Keratinocyte (primary cell): ENCODE measurements at regions not wholly inside any gene's neighbourhood (a gene's known extent, or its start where the extent isn't known, plus 50 kb on each side); places are given as distances from the start of the nearest gene placed in this dataset.

Source experiments
- DNase-seq: peaks from one replicate; pipeline ENCODE4 v3.0.0-alpha.2; 2011; ENCODE audit warnings: low read depth, missing footprints, low spot score
- FAIRE-seq: peaks from 2 replicates; lab custom pipeline; 2011; peaks lifted over from hg19 to GRCh38; lab: Jason Lieb, UNC
- H2AFZ ChIP-seq: 2 replicates; pipeline ENCODE4 v1.6.0; 2012; ENCODE audit warnings: low read length, control low read depth, inconsistent platforms; ENCODE audit not compliant: control insufficient read depth
- H3K27ac ChIP-seq: 2 replicates; pipeline ENCODE4 v1.5.1; 2011; ENCODE audit warnings: low read length; ENCODE audit not compliant: control insufficient read depth, insufficient read depth
- H3K27me3 ChIP-seq: 3 replicates; pipeline ENCODE4 v1.6.0; 2011; ENCODE audit warnings: low read length; ENCODE audit not compliant: control insufficient read depth, insufficient read depth; ENCODE audit errors: extremely low read depth
- H3K36me3 ChIP-seq, 2 experiments: 2 replicates in 1 of 2; 3 replicates in 1 of 2; pipeline ENCODE4 v1.5.1; 2011; ENCODE audit warnings: low read length in 2 of 2, mild to moderate bottlenecking in 1 of 2; ENCODE audit not compliant: control insufficient read depth in 2 of 2, insufficient read depth in 2 of 2; ENCODE audit errors: extremely low read depth in 1 of 2
- H3K4me1 ChIP-seq: 3 replicates; pipeline ENCODE4 v1.5.1; 2011; ENCODE audit warnings: low read length; ENCODE audit not compliant: control insufficient read depth, insufficient read depth; ENCODE audit errors: extremely low read depth
- H3K4me2 ChIP-seq: 3 replicates; pipeline ENCODE4 v1.6.0; 2011; ENCODE audit warnings: low read depth, low read length; ENCODE audit not compliant: control insufficient read depth, insufficient read depth; ENCODE audit errors: extremely low read depth
- H3K4me3 ChIP-seq, 3 experiments: fragments of 200-600 bp in 1 of 3; sonication (generic) in 1 of 3; 2 replicates in 2 of 3; 3 replicates in 1 of 3; pipeline ENCODE4 v1.5.1; 2011 to 2016; ENCODE audit warnings: low read length in 3 of 3, mild to moderate bottlenecking in 3 of 3, control low read depth in 2 of 3, inconsistent platforms in 1 of 3, low read depth in 1 of 3, mixed read lengths in 1 of 3, mixed run types in 1 of 3, moderate library complexity in 1 of 3; ENCODE audit not compliant: control insufficient read depth in 2 of 3, insufficient read depth in 2 of 3; ENCODE audit errors: extremely low read depth in 1 of 3
- H3K79me2 ChIP-seq: 2 replicates; pipeline ENCODE4 v1.6.0; 2012; ENCODE audit warnings: low read length; ENCODE audit not compliant: control insufficient read depth, insufficient read depth
- H3K9ac ChIP-seq: 3 replicates; pipeline ENCODE4 v1.6.0; 2011; ENCODE audit warnings: low read length; ENCODE audit not compliant: control insufficient read depth, insufficient read depth; ENCODE audit errors: extremely low read depth
- H3K9me1 ChIP-seq: 3 replicates; pipeline ENCODE4 v1.6.0; 2011; ENCODE audit warnings: low read length; ENCODE audit not compliant: control insufficient read depth, insufficient read depth; ENCODE audit errors: extremely low read depth
- H3K9me3 ChIP-seq: 2 replicates; pipeline ENCODE4 v1.5.1; 2012; ENCODE audit warnings: low read depth, low read length; ENCODE audit not compliant: control insufficient read depth
- H4K20me1 ChIP-seq: 3 replicates; pipeline ENCODE4 v1.6.0; 2011; ENCODE audit warnings: low read length; ENCODE audit not compliant: control insufficient read depth, insufficient read depth; ENCODE audit errors: extremely low read depth
- CTCF ChIP-seq, 3 experiments: IDR thresholded peaks in 1 of 3; conservative IDR thresholded peaks in 1 of 3; optimal IDR thresholded peaks in 1 of 3; 2 replicates in 2 of 3; 3 replicates in 1 of 3; pipeline versions ENCODE3 to v1.5.1; 2011; ENCODE audit warnings: low read length in 3 of 3, mild to moderate bottlenecking in 3 of 3, moderate library complexity in 2 of 3, control low read depth in 1 of 3, inconsistent platforms in 1 of 3; ENCODE audit not compliant: insufficient read depth in 2 of 3; ENCODE audit errors: extremely low read depth in 1 of 3
- EZH2 ChIP-seq: IDR thresholded peaks from one replicate; pipeline ENCODE4 v1.6.1; 2012; ENCODE audit warnings: inconsistent platforms, mild to moderate bottlenecking, low read length, moderate library complexity
- dilution Hi-C: fragments of 300-500 bp; cut with MboI; formaldehyde crosslinking; loops from one replicate; pipeline ENCODE4 v1.7.0; 2020; ENCODE audit warnings: low sequenced_read_pairs; ENCODE audit not compliant: extremely low pct_ligation_motif_present

GRCh38 chr6:14660806-14661579 lies 543.4 kb downstream of the CD83 start:
- FAIRE-seq: no peak
- DNase-seq: no peak
- Histone ChIP-seq H3K4me1 (peaks cover 21% of the 10 kb centered on the region), H3K9me3 (no peaks in the 10 kb centered on the region), H2AFZ (no peak overlapping the region), H3K9ac (no peak overlapping the region), H3K4me2 (no peak overlapping the region), H4K20me1 (no peaks in the 10 kb centered on the region), H3K27me3 (no peaks in the 10 kb centered on the region), H3K4me3 (no peak overlapping the region), H3K79me2 (no peaks in the 10 kb centered on the region), H3K36me3 (no peaks in the 10 kb centered on the region), H3K9me1 (no peaks in the 10 kb centered on the region), H3K27ac (no peak overlapping the region)
- dilution Hi-C loops: no loop called here
- TF ChIP-seq CTCF (optimal IDR thresholded peaks at IDR 0.05 in 1 of 3, IDR thresholded peaks at IDR 0.05 in 1 of 3, conservative IDR thresholded peaks at IDR 0.05 in 1 of 3; ENCODE audit: extremely low read depth in 1 of 3, insufficient read depth in 2 of 3, low read length in 3 of 3) (no peak), EZH2 (no peak)

GRCh38 chr6:14661691-14662090 lies 544.1 kb downstream of the CD83 start:
- Histone ChIP-seq H3K9me3 (no peaks in the 10 kb centered on the region), H3K79me2 (no peaks in the 10 kb centered on the region), H4K20me1 (no peaks in the 10 kb centered on the region), H3K4me2 (no peak overlapping the region), H3K27me3 (no peaks in the 10 kb centered on the region), H3K9me1 (no peaks in the 10 kb centered on the region), H3K9ac (no peak overlapping the region), H2AFZ (no peak overlapping the region), H3K27ac (no peak overlapping the region), H3K4me3 (no peak overlapping the region), H3K36me3 (no peaks in the 10 kb centered on the region), H3K4me1 (peaks cover 25% of the 10 kb centered on the region)
- dilution Hi-C loops: no loop called here
- TF ChIP-seq EZH2 (no peak), CTCF (optimal IDR thresholded peaks at IDR 0.05 in 1 of 3, IDR thresholded peaks at IDR 0.05 in 1 of 3, conservative IDR thresholded peaks at IDR 0.05 in 1 of 3; ENCODE audit: extremely low read depth in 1 of 3, insufficient read depth in 2 of 3, low read length in 3 of 3) (no peak)
- FAIRE-seq: no peak
- no peak for DNase-seq
